Bronchial epithelial cell (primary cell): ENCODE measurements at regions not wholly inside any gene's neighbourhood (a gene's known extent, or its start where the extent isn't known, plus 50 kb on each side); places are given as distances from the start of the nearest gene placed in this dataset.
A peak's percentile ranks its signal among the peaks of the same experiment; 100 is the strongest.

Experiments used
- DNase-seq: peaks from one replicate; pipeline ENCODE4 v3.0.0-alpha.2; 2010; ENCODE audit warnings: low read depth
- FAIRE-seq: peaks from 2 replicates; lab custom pipeline; 2011; peaks lifted over from hg19 to GRCh38; lab: Jason Lieb, UNC
- H3K27me3 ChIP-seq: 2 replicates; pipeline ENCODE4 v1.5.1; 2011; ENCODE audit warnings: low read length; ENCODE audit not compliant: control insufficient read depth, insufficient read depth
- H3K36me3 ChIP-seq: 2 replicates; pipeline ENCODE4 v1.5.1; 2011; ENCODE audit warnings: low read length; ENCODE audit not compliant: control insufficient read depth, insufficient read depth
- H3K4me3 ChIP-seq: 2 replicates; pipeline ENCODE4 v1.5.1; 2011; ENCODE audit warnings: mild to moderate bottlenecking, low read depth, low read length, control low read depth
- TF ChIP-seq, protein P1 (sequence below): IDR thresholded peaks from 2 replicates; pipeline ENCODE4 v1.5.1; 2011; ENCODE audit warnings: mild to moderate bottlenecking, moderate library complexity, low read length, control low read depth, inconsistent platforms; ENCODE audit not compliant: insufficient read depth, severe bottlenecking

DNA sequence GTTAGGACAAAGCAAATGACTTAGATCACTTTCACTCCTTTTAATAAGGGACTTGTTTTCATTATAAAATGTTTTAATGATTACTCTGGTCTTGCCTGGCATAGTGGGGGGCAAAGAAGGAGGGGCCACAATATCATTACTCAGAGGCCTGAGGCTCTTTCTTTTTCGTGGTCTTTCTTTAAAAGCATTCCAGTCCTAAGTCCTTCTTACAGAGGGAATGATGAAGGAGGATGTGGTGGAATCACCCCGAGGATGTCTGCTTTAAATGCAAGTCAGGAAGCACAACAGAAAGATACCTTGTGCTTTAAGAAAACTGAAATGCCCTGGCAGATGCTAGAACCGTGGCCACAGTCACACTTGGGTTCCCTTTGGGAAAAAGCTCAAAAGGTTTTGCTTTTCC is 379.1 kb downstream of the INHBA start:
- Histone ChIP-seq H3K36me3 (no peaks in the 10 kb centered on the region), H3K4me3 (no peak overlapping the region), H3K27me3 (no peaks in the 10 kb centered on the region)
- FAIRE-seq (no peak), DNase-seq (no peak)
- TF ChIP-seq, protein P1, sequence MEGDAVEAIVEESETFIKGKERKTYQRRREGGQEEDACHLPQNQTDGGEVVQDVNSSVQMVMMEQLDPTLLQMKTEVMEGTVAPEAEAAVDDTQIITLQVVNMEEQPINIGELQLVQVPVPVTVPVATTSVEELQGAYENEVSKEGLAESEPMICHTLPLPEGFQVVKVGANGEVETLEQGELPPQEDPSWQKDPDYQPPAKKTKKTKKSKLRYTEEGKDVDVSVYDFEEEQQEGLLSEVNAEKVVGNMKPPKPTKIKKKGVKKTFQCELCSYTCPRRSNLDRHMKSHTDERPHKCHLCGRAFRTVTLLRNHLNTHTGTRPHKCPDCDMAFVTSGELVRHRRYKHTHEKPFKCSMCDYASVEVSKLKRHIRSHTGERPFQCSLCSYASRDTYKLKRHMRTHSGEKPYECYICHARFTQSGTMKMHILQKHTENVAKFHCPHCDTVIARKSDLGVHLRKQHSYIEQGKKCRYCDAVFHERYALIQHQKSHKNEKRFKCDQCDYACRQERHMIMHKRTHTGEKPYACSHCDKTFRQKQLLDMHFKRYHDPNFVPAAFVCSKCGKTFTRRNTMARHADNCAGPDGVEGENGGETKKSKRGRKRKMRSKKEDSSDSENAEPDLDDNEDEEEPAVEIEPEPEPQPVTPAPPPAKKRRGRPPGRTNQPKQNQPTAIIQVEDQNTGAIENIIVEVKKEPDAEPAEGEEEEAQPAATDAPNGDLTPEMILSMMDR = no peak

DNA sequence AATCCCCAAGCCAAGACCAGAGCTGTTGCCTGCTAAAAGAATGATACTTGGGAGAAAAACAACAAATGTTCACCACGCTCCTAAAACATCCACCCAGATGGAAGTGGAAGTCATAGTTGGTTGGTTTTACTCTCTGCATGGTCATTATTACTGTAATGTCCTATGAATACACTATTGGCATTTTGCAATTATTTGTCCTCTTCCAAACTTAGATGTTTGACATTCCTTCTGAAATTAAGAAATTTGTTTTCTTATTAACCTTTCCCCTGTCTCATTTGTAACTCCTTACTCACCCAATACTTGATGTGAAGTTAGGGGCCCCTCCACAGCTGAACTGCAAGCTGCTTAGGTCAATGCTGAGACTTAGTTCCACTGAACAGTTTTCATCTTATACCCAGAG is 383.3 kb downstream of the INHBA start:
- H3K4me3 ChIP-seq = no peak overlapping the region
- DNase-seq (no peak), FAIRE-seq (no peak)
- H3K36me3 ChIP-seq = no peaks in the 10 kb centered on the region
- TF ChIP-seq, protein P1 = no peak
- no peaks in the 10 kb centered on the region for H3K27me3 ChIP-seq

GRCh38 chr7:41316410-41316809 is 386.5 kb downstream of the INHBA start:
- TF ChIP-seq, protein P1 = no peak
- Histone ChIP-seq H3K27me3 (no peaks in the 10 kb centered on the region), H3K36me3 (no peaks in the 10 kb centered on the region), H3K4me3 (no peak overlapping the region)
- DNase-seq (no peak), FAIRE-seq (no peak)

GRCh38 chr7:41315764-41316163 is 387.1 kb downstream of the INHBA start:
- no peak for DNase-seq
- no peaks in the 10 kb centered on the region for H3K36me3 ChIP-seq
- TF ChIP-seq, protein P1 = peak; percentile 42
- no peak for FAIRE-seq
- no peak overlapping the region for H3K4me3 ChIP-seq
- no peaks in the 10 kb centered on the region for H3K27me3 ChIP-seq

GRCh38 chr7:41313171-41313570 is 389.7 kb downstream of the INHBA start:
- H3K4me3 ChIP-seq = no peak overlapping the region
- H3K36me3 ChIP-seq = no peaks in the 10 kb centered on the region
- peak; percentile 33 for DNase-seq
- TF ChIP-seq, protein P1 = no peak
- no peaks in the 10 kb centered on the region for H3K27me3 ChIP-seq
- FAIRE-seq = no peak

- DNase-seq = no peak
- no peak for FAIRE-seq
- H3K4me3 ChIP-seq = no peak overlapping the region
- no peaks in the 10 kb centered on the region for H3K36me3 ChIP-seq
- TF ChIP-seq, protein P1 = no peak
- H3K27me3 ChIP-seq = no peaks in the 10 kb centered on the region
Measured at GRCh38 chr7:41312235-41312634, 390.7 kb downstream of the INHBA start.
